Pons (tissue), 1 donor: ENCODE measurements at regions not wholly inside any gene's neighbourhood (a gene's known extent, or its start where the extent isn't known, plus 50 kb on each side); places are given as distances from the start of the nearest gene placed in this dataset.

ENCODE experiments used
- DNase-seq: peaks from one replicate; pipeline ENCODE4 v3.0.0-alpha.2; 2016; ENCODE audit warnings: low spot score

GRCh38 chr5:56588131-56588487 lies 227.2 kb upstream of the MAP3K1 start:
- DNase-seq = no peak

DNA sequence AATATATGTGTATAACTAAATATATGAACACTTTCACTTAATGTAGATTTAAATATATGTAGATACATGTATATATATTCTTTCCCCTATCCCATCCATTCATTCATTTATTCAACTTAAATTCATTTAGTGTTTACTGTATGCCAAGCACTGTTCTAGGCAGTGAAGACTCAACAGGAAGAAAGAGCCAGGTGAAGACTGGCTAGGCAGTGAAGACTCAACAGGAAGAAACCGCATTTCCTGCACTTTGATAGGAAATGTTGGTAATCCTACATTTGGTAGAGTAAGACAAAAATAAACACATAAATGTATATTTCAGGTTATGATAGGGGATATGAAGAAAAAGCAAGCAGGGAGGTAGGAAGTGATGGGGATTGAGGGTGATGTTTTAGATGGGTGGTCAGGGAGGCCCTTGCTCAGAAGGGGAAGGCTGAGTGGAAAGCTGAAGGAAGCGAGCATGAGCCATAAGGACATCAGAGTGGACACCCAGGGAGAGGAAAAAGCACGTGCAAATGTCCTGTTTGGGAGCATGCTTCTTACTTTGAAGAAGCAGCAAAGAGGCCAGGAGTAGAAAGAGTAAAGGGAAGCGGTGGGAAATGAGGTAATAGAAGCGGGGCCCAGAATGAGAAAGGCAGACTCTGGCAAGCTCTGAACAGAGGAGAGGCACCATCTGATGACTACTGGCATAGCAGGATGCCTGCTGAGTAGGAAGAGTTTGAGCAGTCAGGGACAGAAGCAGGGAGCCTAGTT lies 227.8 kb upstream of the MAP3K1 start:
- no peak for DNase-seq

DNA sequence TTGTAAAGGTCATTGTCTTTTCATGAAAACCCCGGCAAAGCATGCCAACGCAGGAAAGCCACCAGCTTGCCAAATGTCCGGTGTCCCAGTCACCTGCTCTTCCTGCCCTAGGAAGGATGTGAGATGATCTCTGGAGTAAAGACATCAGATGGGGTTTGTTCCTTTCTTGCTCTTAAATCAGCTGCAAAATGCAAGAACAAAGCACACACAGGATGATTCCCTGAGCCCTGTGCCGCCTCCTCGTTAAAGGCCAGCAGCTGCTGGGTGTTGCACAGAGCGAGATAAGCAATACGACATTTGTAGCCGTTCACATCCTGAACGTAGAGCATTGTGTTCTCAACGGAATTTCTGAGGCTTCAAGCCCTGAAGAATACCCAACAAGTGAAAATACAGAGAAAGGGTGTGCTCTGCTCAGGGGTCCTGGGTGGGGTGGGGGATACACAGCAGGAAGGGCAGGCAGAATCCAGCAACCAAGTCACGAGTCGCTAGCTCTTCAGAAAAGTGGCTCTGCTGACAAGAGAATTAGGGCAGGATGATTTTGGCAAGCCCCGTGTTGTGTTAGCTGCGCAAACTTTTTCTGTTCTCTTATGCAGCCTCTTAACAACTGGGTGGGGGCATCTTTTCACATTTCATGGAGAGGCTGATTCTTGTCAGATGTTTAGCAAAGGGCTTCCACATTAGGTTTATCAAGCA lies 229.2 kb upstream of the MAP3K1 start:
- DNase-seq = no peak

DNA sequence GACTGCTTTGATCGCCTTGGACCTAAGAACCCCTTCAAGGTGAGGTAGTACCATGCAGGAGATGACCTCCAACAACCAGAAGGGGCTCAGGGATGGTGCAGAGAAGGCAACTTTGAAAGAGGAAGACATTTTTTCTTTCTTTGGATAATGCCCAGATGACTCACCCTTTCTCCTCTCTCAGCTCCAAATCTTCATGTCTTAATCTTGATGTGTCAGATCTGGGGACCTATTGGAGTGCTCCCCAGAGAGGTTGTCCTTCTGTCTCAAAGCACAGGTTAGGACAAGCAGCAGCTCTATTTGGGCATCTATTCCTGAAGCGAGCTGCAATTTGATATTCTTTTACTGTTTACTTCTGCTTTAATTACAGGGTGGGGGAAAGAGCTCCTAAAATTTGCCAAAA lies 229.9 kb upstream of the MAP3K1 start:
- no peak for DNase-seq

- no peak for DNase-seq
Measured at GRCh38 chr5:56581426-56581825, 233.9 kb upstream of the MAP3K1 start.

DNA sequence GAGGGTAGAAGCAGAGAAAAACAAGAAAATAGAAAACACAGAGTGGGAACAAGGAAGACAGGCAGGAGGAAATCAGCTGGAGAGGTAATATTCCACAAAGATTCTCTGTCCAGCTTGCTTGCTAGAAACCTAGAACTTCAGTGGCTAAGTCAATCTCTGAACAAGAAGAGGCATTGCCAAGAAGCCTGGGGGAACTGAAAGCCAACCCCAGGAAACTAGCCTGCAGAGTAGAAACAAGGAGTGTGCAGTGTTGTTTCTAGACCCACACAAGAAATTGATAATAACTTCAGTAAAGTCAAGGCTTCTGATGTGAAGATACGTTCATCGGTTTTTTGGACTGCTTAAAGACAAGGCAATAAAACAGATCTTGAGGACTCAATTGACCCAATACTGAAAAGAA lies 234.5 kb upstream of the MAP3K1 start:
- DNase-seq = no peak

GRCh38 chr5:56575821-56576220 lies 239.5 kb upstream of the MAP3K1 start:
- DNase-seq = no peak

- no peak for DNase-seq
Measured at GRCh38 chr5:56574778-56575177, 240.6 kb upstream of the MAP3K1 start.

GRCh38 chr5:56569566-56569965 lies 245.8 kb upstream of the MAP3K1 start:
- no peak for DNase-seq

GRCh38 chr5:56569076-56569475 lies 246.3 kb upstream of the MAP3K1 start:
- DNase-seq = no peak

- no peak for DNase-seq
Measured at GRCh38 chr5:56567278-56567677, 248.1 kb upstream of the MAP3K1 start.

GRCh38 chr5:56566374-56567249 lies 248.7 kb upstream of the MAP3K1 start:
- DNase-seq = no peak

- DNase-seq = peak; percentile 39
Measured at GRCh38 chr5:56565644-56566043, 249.7 kb upstream of the MAP3K1 start.

DNA sequence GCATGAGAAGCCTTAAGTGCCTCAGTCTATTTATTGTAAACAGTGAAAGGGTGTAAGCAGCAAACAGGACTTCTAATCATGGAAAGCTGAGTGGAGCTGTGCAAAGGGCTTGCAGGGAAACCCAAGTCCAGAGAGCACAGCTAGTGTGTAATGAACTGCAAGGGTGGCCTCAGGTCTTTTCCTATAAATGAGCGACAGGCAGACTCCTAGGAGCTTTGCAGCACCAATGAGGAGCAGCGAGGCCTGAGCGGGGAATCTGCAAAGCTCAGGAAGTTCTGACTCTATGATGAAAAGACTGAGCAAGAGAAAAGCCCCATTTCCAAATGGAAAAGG lies 250.1 kb upstream of the MAP3K1 start:
- no peak for DNase-seq

GRCh38 chr5:56564541-56565282 lies 250.6 kb upstream of the MAP3K1 start:
- no peak for DNase-seq

DNA sequence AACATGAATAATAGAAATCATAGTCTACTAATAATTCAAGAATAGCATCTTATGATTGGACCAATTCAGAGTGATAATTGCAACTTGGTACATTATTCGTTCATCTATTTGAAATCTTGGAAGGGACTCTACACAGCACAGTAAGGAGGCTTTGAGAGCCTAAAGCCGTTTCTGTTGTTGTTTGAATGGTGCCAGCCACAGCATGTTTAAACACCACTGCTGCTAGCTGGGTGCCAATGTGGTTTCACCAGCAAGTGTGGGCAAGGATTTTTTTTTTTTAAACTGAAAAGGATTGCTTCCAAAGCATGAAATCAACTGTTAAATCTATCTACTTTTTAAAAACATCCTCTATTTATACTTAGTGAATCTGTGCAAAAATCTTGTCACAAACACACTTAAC lies 253.9 kb upstream of the MAP3K1 start:
- DNase-seq = no peak

- DNase-seq = no peak
Measured at GRCh38 chr5:56558131-56558745, 257.1 kb upstream of the MAP3K1 start.

DNA sequence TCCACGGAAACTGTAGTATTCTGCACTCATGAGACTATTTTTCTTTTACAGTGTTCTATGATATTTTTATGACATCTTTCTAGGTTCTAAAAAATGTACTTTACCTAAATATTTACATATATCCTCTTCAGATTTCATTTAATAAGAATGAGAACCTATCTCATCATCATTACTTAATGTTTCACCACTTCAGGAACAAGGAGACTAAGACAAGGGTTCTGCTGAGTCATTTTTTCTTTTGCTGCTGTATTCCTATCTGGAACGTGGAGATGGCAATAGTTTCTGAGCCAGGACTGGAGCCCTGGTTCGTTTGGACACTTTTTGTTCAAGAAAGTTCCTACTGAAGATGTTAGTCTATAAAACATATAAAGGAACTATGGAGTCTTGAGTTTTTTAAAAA lies 258.2 kb upstream of the MAP3K1 start:
- DNase-seq = no peak

GRCh38 chr5:56552612-56553268 lies 262.6 kb upstream of the MAP3K1 start:
- no peak for DNase-seq

GRCh38 chr5:56550227-56550626 lies 265.1 kb upstream of the MAP3K1 start:
- no peak for DNase-seq
